WTC11 (cell line): ENCODE measurements at regions not wholly inside any gene's neighbourhood (a gene's known extent, or its start where the extent isn't known, plus 50 kb on each side); places are given as distances from the start of the nearest gene placed in this dataset.

Experiments used
- ATAC-seq: fragments of 200-7000 bp; cut with Tn5 transposase; 2 replicates; pipeline ENCODE4 v1.10.0; 2021; ENCODE audit warnings: mild to moderate bottlenecking, moderate library complexity
- CTCF ChIA-PET: fragments of 300-600 bp; sonication (Branson Sonifier 250); formaldehyde crosslinking; loops from one replicate; lab custom pipeline; 2021; ENCODE audit warnings: antibody characterized with exemption; lab: Charles Lee
- POLR2A ChIA-PET: fragments of 350-600 bp; sonication (Branson Sonifier 250); formaldehyde crosslinking; loops from one replicate; lab custom pipeline; 2021; ENCODE audit warnings: antibody characterized with exemption; lab: Charles Lee
- DNase-seq: peaks from one replicate; pipeline ENCODE4 v3.0.0; 2021; ENCODE audit warnings: low spot score
- H3K27ac Mint-ChIP-seq: 2 replicates; pipeline ENCODE4 v1.8.0; 2021; ENCODE audit warnings: mixed read lengths
- H3K27me3 Mint-ChIP-seq: 2 replicates; pipeline ENCODE4 v1.8.0; 2021; ENCODE audit warnings: low read depth, mild to moderate bottlenecking, moderate library complexity, mixed read lengths
- H3K36me3 Mint-ChIP-seq: 2 replicates; pipeline ENCODE4 v1.8.0; 2021; ENCODE audit warnings: mixed read lengths
- H3K4me1 Mint-ChIP-seq: 2 replicates; pipeline ENCODE4 v1.8.0; 2022; ENCODE audit warnings: mixed read lengths
- H3K4me3 Mint-ChIP-seq: 2 replicates; pipeline ENCODE4 v1.8.0; 2021; ENCODE audit warnings: mild to moderate bottlenecking, moderate library complexity, mixed read lengths
- H3K9me3 Mint-ChIP-seq: 2 replicates; pipeline ENCODE4 v1.8.0; 2021; ENCODE audit warnings: mixed read lengths
- AFF4 ChIP-seq: sonication (generic); formaldehyde crosslinking; IDR thresholded peaks from 2 replicates; pipeline ENCODE4 v1.8.1; 2023; ENCODE audit warnings: mild to moderate bottlenecking, missing genetic modification reagents, borderline replicate concordance
- ARID4B ChIP-seq: sonication (generic); formaldehyde crosslinking; IDR thresholded peaks from 2 replicates; pipeline ENCODE4 v1.8.0; 2023; ENCODE audit warnings: missing genetic modification reagents, mild to moderate bottlenecking, borderline replicate concordance
- CDX4 ChIP-seq: fragments of 250-450 bp; sonication (Bioruptor Pico); IDR thresholded peaks from 2 replicates; pipeline ENCODE4 v1.9.0; 2021; ENCODE audit warnings: moderate library complexity, mild to moderate bottlenecking, inconsistent platforms, borderline replicate concordance
- FOXK1 ChIP-seq: sonication (generic); formaldehyde crosslinking; IDR thresholded peaks from 2 replicates; pipeline ENCODE4 v1.8.0; 2022; ENCODE audit warnings: mild to moderate bottlenecking, moderate library complexity, missing genetic modification reagents
- GRHL2 ChIP-seq: fragments of 250-450 bp; sonication (Bioruptor Pico); IDR thresholded peaks from 2 replicates; pipeline ENCODE4 v1.8.0; 2022; ENCODE audit warnings: mild to moderate bottlenecking, moderate library complexity; ENCODE audit not compliant: insufficient replicate concordance, severe bottlenecking
- NFE2L1 ChIP-seq: sonication (generic); formaldehyde crosslinking; IDR thresholded peaks from 2 replicates; pipeline ENCODE4 v1.8.1; 2023; ENCODE audit warnings: missing genetic modification reagents
- NR1H2 ChIP-seq: sonication (generic); formaldehyde crosslinking; IDR thresholded peaks from 2 replicates; pipeline ENCODE4 v1.9.0; 2021; ENCODE audit warnings: mild to moderate bottlenecking, moderate library complexity, missing genetic modification reagents
- RORB ChIP-seq: fragments of 250-450 bp; sonication (Bioruptor Pico); IDR thresholded peaks from 2 replicates; pipeline ENCODE4 v1.9.0; 2021; ENCODE audit warnings: mild to moderate bottlenecking
- SP1 ChIP-seq: sonication (generic); formaldehyde crosslinking; conservative IDR thresholded peaks from 2 replicates; pipeline ENCODE4 v1.8.1; 2022; ENCODE audit warnings: missing genetic modification reagents
- STAT6 ChIP-seq: sonication (generic); formaldehyde crosslinking; conservative IDR thresholded peaks from 2 replicates; pipeline ENCODE4 v1.8.1; 2023; ENCODE audit warnings: mild to moderate bottlenecking, low read depth, missing genetic modification reagents, moderate library complexity
- ZBTB43 ChIP-seq: sonication (generic); formaldehyde crosslinking; IDR thresholded peaks from 2 replicates; pipeline ENCODE4 v1.8.1; 2023; ENCODE audit warnings: mild to moderate bottlenecking, missing genetic modification reagents
- ZMAT4 ChIP-seq: fragments of 250-450 bp; sonication (Bioruptor Pico); IDR thresholded peaks from 2 replicates; pipeline ENCODE4 v1.9.0; 2021; ENCODE audit warnings: mild to moderate bottlenecking
- ZNF263 ChIP-seq: sonication (generic); formaldehyde crosslinking; IDR thresholded peaks from 2 replicates; pipeline ENCODE4 v1.8.1; 2022; ENCODE audit warnings: low read depth, mild to moderate bottlenecking, moderate library complexity, missing genetic modification reagents
- ZNF425 ChIP-seq: fragments of 250-450 bp; sonication (Bioruptor Pico); conservative IDR thresholded peaks from 2 replicates; pipeline ENCODE4 v1.9.0; 2021; ENCODE audit warnings: mild to moderate bottlenecking

GRCh38 chr5:89265511-89266179 lies 382.7 kb upstream of the MEF2C start:
- TF ChIP-seq ZMAT4 (CRISPR knock-in tag) = no peak
- TF ChIP-seq ARID4B = no peak
- no peak for TF ChIP-seq NFE2L1
- TF ChIP-seq AFF4 (CRISPR knock-in tag) = no peak
- no peak for TF ChIP-seq SP1
- TF ChIP-seq NR1H2 (CRISPR knock-in tag) = no peak
- no peak for TF ChIP-seq RORB (CRISPR knock-in tag)
- TF ChIP-seq STAT6 (CRISPR knock-in tag) = no peak
- no peak for TF ChIP-seq ZBTB43 (CRISPR knock-in tag)
- no peak for TF ChIP-seq GRHL2 (CRISPR knock-in tag)
- TF ChIP-seq FOXK1 (CRISPR knock-in tag) = no peak
- TF ChIP-seq ZNF425 (CRISPR knock-in tag) = no peak
- TF ChIP-seq CDX4 (CRISPR knock-in tag) = no peak
- no peak for TF ChIP-seq ZNF263 (CRISPR knock-in tag)
- H3K27ac Mint-ChIP-seq = no peak overlapping the region
- ChIA-PET POLR2A (no interaction called here), CTCF (no interaction called here)
- H3K9me3 Mint-ChIP-seq = no peaks in the 10 kb centered on the region
- H3K4me1 Mint-ChIP-seq = 0 out of 2 replicates have a peak, but pooled peaks cover 2% of the 10 kb centered on the region
- H3K27me3 Mint-ChIP-seq = no peaks in the 10 kb centered on the region
- DNase-seq (no peak), ATAC-seq (no peak)
- H3K36me3 Mint-ChIP-seq = no peaks in the 10 kb centered on the region
- no peak overlapping the region for H3K4me3 Mint-ChIP-seq
